ENCODE measurements at regions not wholly inside any gene's neighbourhood (a gene's known extent, or its start where the extent isn't known, plus 50 kb on each side); places are given as distances from the start of the nearest gene placed in this dataset.

DNA sequence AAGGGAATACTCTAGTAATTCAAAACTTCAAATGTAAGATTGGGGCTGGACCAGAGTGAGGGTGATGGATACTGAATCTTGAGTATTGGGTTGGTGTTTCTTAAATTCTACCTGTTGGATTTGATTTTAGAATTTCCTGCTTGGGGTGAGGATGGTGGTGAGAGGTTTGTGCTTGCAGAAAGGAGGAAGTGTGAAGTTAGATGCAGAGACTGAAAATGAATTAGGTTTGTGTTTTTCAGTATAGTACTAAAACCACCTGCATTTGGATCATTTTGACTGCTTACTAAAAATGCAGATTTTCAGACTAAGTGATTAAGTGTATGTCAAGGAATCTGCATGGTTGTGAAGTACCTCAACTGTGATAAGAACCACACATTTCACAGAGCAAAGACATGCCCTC lies 131.5 kb upstream of the CENPE start:
- in situ Hi-C loops (cut with HindIII; ENCODE audit: extremely low pct_ligation_motif_present, low pct_unique_long_range_greater_than_20kb) (no loop called here), intact Hi-C loops (cut with micrococcal nuclease; ENCODE audit: unreplicated experiment) (no loop called here)
- ATAC-seq (no peak), DNase-seq (ENCODE audit: low spot score) (no peak), FAIRE-seq (no peak)
- no TSS peak for BruUV-seq (replicated peaks)
- H4K20me1 ChIP-seq (ENCODE audit: insufficient read depth, low read length) = no peaks in the 10 kb centered on the region
- TF ChIP-seq MEIS2 (CRISPR knock-in tag; IDR thresholded peaks at IDR 0.05) (no peak), AGO1 (IDR thresholded peaks at IDR 0.05; ENCODE audit: low read depth, low read length, poor library complexity, severe bottlenecking) (no peak), U2AF2 (IDR thresholded peaks at IDR 0.05; ENCODE audit: low read depth, low read length) (no peak), ZNF12 (CRISPR knock-in tag; IDR thresholded peaks at IDR 0.05) (no peak), ZFY (CRISPR knock-in tag; IDR thresholded peaks at IDR 0.05) (no peak), TCF12 (IDR thresholded peaks at IDR 0.05) (no peak), TCF12 (CRISPR knock-in tag; IDR thresholded peaks at IDR 0.05) (no peak), ZNF607 (CRISPR knock-in tag; IDR thresholded peaks at IDR 0.05; ENCODE audit: borderline replicate concordance) (no peak), TAF1 (CRISPR knock-in tag; IDR thresholded peaks at IDR 0.05) (no peak), HIVEP1 (CRISPR knock-in tag; IDR thresholded peaks at IDR 0.05) (no peak), GATAD1 (CRISPR knock-in tag; IDR thresholded peaks at IDR 0.05) (no peak), JUND (CRISPR knock-in tag; IDR thresholded peaks at IDR 0.05) (no peak), SRSF1 (optimal IDR thresholded peaks at IDR 0.05; ENCODE audit: low read depth, low read length) (no peak), MAFK (conservative IDR thresholded peaks at IDR 0.05 in 1 of 2, IDR thresholded peaks at IDR 0.05 in 1 of 2; ENCODE audit: low read length in 2 of 2) (no peak), JUN (CRISPR knock-in tag; IDR thresholded peaks at IDR 0.05) (no peak), ETV6 (CRISPR knock-in tag; conservative IDR thresholded peaks at IDR 0.05) (no peak), PCBP1 (IDR thresholded peaks at IDR 0.05; ENCODE audit: borderline replicate concordance, low read depth, low read length) (no peak)
- TF ChIP-seq, protein P1, sequence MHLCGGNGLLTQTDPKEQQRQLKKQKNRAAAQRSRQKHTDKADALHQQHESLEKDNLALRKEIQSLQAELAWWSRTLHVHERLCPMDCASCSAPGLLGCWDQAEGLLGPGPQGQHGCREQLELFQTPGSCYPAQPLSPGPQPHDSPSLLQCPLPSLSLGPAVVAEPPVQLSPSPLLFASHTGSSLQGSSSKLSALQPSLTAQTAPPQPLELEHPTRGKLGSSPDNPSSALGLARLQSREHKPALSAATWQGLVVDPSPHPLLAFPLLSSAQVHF (CRISPR knock-in tag; IDR thresholded peaks at IDR 0.05) = no peak
- TF ChIP-seq, protein P2, sequence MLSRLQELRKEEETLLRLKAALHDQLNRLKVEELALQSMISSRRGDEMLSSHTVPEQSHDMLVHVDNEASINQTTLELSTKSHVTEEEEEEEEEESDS (CRISPR knock-in tag; IDR thresholded peaks at IDR 0.05; ENCODE audit: borderline replicate concordance) = no peak
- TF ChIP-seq, protein P3, sequence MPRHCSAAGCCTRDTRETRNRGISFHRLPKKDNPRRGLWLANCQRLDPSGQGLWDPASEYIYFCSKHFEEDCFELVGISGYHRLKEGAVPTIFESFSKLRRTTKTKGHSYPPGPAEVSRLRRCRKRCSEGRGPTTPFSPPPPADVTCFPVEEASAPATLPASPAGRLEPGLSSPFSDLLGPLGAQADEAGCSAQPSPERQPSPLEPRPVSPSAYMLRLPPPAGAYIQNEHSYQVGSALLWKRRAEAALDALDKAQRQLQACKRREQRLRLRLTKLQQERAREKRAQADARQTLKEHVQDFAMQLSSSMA (CRISPR knock-in tag; IDR thresholded peaks at IDR 0.05) = no peak
- no peak overlapping the region for H3K9ac ChIP-seq (ENCODE audit: insufficient read depth, low read depth, low read length)
- CTCF ChIA-PET (ENCODE audit: low intra/inter-chr PET ratio, low total read pairs) = no interaction called here
- H3K9me3 ChIP-seq (ENCODE audit: low read length) = no peaks in the 10 kb centered on the region
- H3K79me2 ChIP-seq (ENCODE audit: insufficient read depth, low read length) = no peaks in the 10 kb centered on the region
- H2AFZ ChIP-seq (ENCODE audit: low read length) = no peak overlapping the region
- H3K36me3 ChIP-seq (replicated peaks in 1 of 2; ENCODE audit: control insufficient read depth in 1 of 2, insufficient read depth in 2 of 2, low read length in 2 of 2) = no peaks in the 10 kb centered on the region
- H3K4me2 ChIP-seq (ENCODE audit: low read depth, low read length) = no peak overlapping the region
- POLR2A ChIA-PET = no interaction called here
- no peak overlapping the region for H3K4me3 ChIP-seq (replicated peaks in 1 of 3; ENCODE audit: insufficient read depth in 1 of 3, low read depth in 2 of 3, low read length in 3 of 3)
- H3K4me1 ChIP-seq (ENCODE audit: insufficient read depth, low read length) = no peaks in the 10 kb centered on the region
- H3K27me3 ChIP-seq (ENCODE audit: control insufficient read depth in 1 of 2, insufficient read depth in 2 of 2, low read length in 2 of 2) = no peaks in the 10 kb centered on the region
- no peak overlapping the region for H3K27ac ChIP-seq (ENCODE audit: extremely low read length, insufficient read depth, low read length)

Measured in HepG2 (cell line).